ENCODE measurements at regions not wholly inside any gene's neighbourhood (a gene's known extent, or its start where the extent isn't known, plus 50 kb on each side); places are given as distances from the start of the nearest gene placed in this dataset.

- TF ChIP-seq, protein P1, sequence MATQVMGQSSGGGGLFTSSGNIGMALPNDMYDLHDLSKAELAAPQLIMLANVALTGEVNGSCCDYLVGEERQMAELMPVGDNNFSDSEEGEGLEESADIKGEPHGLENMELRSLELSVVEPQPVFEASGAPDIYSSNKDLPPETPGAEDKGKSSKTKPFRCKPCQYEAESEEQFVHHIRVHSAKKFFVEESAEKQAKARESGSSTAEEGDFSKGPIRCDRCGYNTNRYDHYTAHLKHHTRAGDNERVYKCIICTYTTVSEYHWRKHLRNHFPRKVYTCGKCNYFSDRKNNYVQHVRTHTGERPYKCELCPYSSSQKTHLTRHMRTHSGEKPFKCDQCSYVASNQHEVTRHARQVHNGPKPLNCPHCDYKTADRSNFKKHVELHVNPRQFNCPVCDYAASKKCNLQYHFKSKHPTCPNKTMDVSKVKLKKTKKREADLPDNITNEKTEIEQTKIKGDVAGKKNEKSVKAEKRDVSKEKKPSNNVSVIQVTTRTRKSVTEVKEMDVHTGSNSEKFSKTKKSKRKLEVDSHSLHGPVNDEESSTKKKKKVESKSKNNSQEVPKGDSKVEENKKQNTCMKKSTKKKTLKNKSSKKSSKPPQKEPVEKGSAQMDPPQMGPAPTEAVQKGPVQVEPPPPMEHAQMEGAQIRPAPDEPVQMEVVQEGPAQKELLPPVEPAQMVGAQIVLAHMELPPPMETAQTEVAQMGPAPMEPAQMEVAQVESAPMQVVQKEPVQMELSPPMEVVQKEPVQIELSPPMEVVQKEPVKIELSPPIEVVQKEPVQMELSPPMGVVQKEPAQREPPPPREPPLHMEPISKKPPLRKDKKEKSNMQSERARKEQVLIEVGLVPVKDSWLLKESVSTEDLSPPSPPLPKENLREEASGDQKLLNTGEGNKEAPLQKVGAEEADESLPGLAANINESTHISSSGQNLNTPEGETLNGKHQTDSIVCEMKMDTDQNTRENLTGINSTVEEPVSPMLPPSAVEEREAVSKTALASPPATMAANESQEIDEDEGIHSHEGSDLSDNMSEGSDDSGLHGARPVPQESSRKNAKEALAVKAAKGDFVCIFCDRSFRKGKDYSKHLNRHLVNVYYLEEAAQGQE (IDR thresholded peaks at IDR 0.05; ENCODE audit: insufficient read depth in 1 of 2, low read depth in 2 of 2, low read length in 2 of 2), result no peak
- no peak for TF ChIP-seq TAF1 (IDR thresholded peaks at IDR 0.05; ENCODE audit: borderline replicate concordance, insufficient read depth, low read length)
- TF ChIP-seq SIN3A (IDR thresholded peaks at IDR 0.05; ENCODE audit: borderline replicate concordance, insufficient read depth, low read length), result no peak
- TF ChIP-seq POLR2AphosphoS5 (IDR thresholded peaks at IDR 0.05; ENCODE audit: low read depth, low read length), result no peak
- no peak for TF ChIP-seq FOXP2 (optimal IDR thresholded peaks at IDR 0.05; ENCODE audit: borderline replicate concordance, extremely low read depth, extremely low read length, insufficient read depth)
These were observed 585.9 kb upstream of the NRP1 start for GRCh38 chr10:33920351-33920750.

- TF ChIP-seq, protein P1 (IDR thresholded peaks at IDR 0.05; ENCODE audit: insufficient read depth in 1 of 2, low read depth in 2 of 2, low read length in 2 of 2), result no peak
- TF ChIP-seq TAF1 (IDR thresholded peaks at IDR 0.05; ENCODE audit: borderline replicate concordance, insufficient read depth, low read length) (no peak), FOXP2 (optimal IDR thresholded peaks at IDR 0.05; ENCODE audit: borderline replicate concordance, extremely low read depth, extremely low read length, insufficient read depth) (no peak), SIN3A (IDR thresholded peaks at IDR 0.05; ENCODE audit: borderline replicate concordance, insufficient read depth, low read length) (no peak), POLR2AphosphoS5 (IDR thresholded peaks at IDR 0.05; ENCODE audit: low read depth, low read length) (no peak)
These were observed 584.8 kb upstream of the NRP1 start for GRCh38 chr10:33919244-33919643.

GRCh38 chr10:33917069-33917780 lies 582.8 kb upstream of the NRP1 start:
- TF ChIP-seq TAF1 (IDR thresholded peaks at IDR 0.05; ENCODE audit: borderline replicate concordance, insufficient read depth, low read length) (no peak), SIN3A (IDR thresholded peaks at IDR 0.05; ENCODE audit: borderline replicate concordance, insufficient read depth, low read length) (no peak), FOXP2 (optimal IDR thresholded peaks at IDR 0.05; ENCODE audit: borderline replicate concordance, extremely low read depth, extremely low read length, insufficient read depth) (no peak), POLR2AphosphoS5 (IDR thresholded peaks at IDR 0.05; ENCODE audit: low read depth, low read length) (no peak)
- TF ChIP-seq, protein P1 (IDR thresholded peaks at IDR 0.05; ENCODE audit: insufficient read depth in 1 of 2, low read depth in 2 of 2, low read length in 2 of 2), result 0 out of 4 replicates have a peak, but pooled peaks of 1 of the 2 experiments have one; percentile 24

DNA sequence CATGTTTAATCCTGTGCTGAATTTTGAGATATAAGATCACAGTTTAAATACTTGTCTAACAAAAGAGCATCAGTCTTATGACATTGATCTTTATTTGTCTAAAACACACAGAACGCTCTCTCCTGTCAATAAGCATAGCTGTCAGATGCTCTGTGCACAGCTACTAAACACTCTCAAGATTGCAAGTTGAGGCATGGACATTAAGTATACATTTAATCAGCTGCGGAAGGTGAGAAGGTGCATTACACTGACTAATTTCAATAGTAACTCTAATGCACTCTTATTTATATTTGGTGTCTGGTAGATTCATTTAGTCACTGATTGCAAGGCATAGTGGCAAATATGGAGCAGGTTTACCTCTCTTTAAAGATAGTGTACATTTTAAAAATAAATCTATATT lies 580.3 kb upstream of the NRP1 start:
- TF ChIP-seq SIN3A (IDR thresholded peaks at IDR 0.05; ENCODE audit: borderline replicate concordance, insufficient read depth, low read length) (no peak), FOXP2 (optimal IDR thresholded peaks at IDR 0.05; ENCODE audit: borderline replicate concordance, extremely low read depth, extremely low read length, insufficient read depth) (no peak), POLR2AphosphoS5 (IDR thresholded peaks at IDR 0.05; ENCODE audit: low read depth, low read length) (no peak), TAF1 (IDR thresholded peaks at IDR 0.05; ENCODE audit: borderline replicate concordance, insufficient read depth, low read length) (no peak)
- TF ChIP-seq, protein P1 (IDR thresholded peaks at IDR 0.05; ENCODE audit: insufficient read depth in 1 of 2, low read depth in 2 of 2, low read length in 2 of 2), result no peak

Measured in PFSK-1 (cell line).